Neural progenitor cell (in vitro differentiated cells): ENCODE measurements at regions not wholly inside any gene's neighbourhood (a gene's known extent, or its start where the extent isn't known, plus 50 kb on each side); places are given as distances from the start of the nearest gene placed in this dataset.

Experiments
- CTCF ChIP-seq: fragments of 200-600 bp; sonication (generic); IDR thresholded peaks from 2 replicates; pipeline ENCODE4 v1.5.1; 2017; ENCODE audit warnings: antibody characterized with exemption, mild to moderate bottlenecking
- EZH2 ChIP-seq: fragments of 200-600 bp; sonication (generic); IDR thresholded peaks from 2 replicates; pipeline ENCODE4 v1.6.1; 2017; ENCODE audit warnings: antibody characterized with exemption, mild to moderate bottlenecking, moderate library complexity

- TF ChIP-seq CTCF (no peak), EZH2 (no peak)
Measured at GRCh38 chr9:115360122-115360521, 242.2 kb upstream of the TNC start.
